Fibroblast of peridontal ligament (primary cell): ENCODE measurements at regions not wholly inside any gene's neighbourhood (a gene's known extent, or its start where the extent isn't known, plus 50 kb on each side); places are given as distances from the start of the nearest gene placed in this dataset.

Source experiments
- DNase-seq: peaks from one replicate; pipeline ENCODE4 v3.0.0-alpha.2; 2010; ENCODE audit errors: extremely low read depth

DNA sequence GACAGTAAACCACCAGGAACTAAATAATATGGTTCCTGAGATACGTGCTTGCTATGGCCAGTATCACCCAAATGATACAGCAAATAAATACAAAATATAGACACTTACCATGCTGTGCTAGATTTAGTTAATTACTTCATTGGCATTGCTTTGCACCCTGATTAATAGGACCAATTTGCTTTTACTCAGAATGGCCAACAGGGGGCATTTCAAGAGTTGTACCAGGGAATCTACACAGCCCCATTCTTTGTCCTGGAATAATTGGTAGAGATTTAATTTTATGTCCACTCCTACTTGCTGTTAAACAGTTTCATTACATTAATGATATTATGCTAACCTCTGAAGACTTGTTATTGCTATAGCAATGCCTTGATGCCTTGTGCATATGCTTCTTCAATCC, 280.8 kb downstream of the RERGL start:
- DNase-seq, result no peak

DNA sequence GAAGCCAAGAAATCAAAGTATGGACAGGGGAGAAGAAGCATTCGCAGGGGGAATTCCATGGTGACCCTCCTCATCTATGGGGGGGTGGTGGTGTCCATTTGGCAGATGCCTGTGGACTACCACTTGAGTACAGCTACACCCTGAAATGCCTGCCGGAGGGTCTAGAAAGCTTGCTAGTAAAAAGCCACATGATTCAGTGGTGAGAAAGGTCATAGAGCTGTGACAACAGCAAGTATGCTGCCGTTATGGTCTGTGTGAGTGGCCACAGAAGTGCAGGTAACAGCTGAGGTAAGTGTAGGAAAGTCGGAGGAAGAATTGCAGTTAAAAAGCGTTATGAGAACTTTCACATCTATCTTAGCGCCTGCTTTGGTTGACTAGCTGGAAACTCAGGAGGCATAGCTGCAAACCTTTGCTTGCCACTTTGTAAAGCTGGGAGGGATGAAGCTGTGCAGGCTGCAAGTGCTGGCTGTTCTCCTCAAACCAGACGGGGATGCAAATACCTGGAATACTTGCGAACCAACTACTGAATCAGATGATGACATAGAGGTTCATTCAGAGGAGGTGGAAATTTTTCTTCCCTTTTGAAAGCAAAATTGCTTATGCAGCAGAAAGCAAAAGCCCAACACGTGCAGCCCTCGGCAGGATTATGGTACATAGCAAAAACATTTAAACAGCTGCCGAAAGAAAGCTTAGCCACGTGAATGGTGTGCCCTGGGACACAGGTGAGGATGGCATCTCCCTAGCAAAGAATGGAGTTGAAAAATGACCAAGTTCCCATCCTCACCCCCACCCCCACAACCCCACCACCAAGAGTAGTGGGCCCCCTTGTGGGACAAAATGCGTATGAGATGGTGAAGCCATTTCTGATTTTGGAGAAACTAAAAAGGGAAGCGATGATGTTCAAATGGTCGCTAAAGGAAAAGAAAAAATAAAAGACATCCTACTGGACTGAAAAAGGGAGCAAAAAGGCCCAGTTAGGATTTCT, 287.0 kb downstream of the RERGL start:
- no peak for DNase-seq

DNA sequence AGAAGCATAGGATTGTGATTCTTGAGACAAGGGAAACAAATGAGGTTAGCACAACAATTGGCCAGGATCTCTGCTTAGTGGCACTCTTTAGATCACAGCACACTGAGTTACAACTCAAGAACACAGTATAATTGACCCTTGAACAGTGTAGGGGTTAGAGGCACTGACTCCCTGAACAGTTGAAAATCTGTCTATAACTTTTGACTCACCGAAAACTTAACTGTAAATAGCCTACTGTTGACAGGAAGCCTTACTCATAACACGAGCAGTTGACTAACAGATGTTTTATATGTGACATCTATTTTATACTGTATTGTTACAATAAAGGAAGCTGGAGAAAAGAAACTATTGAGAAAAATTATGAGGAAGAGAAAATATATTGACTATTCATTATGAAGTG, 296.1 kb downstream of the RERGL start:
- DNase-seq, result no peak

DNA sequence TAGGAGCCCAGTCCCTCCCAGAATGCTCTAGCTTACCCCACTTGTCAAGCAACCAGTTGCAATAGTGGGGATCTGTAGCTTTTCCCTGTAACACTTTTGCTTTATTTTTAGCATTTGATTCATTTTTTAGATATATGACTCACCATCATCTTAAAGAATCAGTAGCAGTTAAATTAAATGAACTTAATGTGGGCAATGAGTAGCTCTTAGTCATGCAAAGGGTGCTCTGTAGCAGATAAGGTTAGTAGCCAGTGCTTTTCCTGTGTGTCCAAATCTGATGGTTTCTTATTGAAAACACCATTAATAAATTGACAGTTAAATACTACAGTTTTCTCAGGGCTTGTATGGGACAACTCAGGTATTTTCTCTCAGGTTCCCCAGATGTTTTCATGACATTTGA, 311.8 kb downstream of the RERGL start:
- no peak for DNase-seq

DNA sequence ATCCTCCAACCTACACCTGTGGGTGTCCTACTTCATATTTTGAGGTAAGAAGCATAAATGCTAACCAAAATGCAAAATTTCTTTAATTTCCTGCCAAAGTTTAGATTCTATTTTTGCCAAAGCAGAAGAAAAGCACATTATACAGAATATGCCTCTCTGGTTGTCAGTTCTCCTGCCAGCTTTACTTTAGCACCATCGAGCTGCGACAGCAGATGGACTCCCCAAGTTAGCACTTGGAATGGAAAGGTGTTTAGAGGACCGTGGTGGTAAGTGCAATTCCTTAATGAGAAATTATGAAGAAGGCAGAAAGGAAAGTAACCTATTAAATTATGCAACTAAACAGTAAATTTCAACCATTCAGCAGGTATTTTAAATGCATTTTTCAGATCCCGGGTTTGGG, 326.6 kb downstream of the RERGL start:
- DNase-seq, result no peak

DNA sequence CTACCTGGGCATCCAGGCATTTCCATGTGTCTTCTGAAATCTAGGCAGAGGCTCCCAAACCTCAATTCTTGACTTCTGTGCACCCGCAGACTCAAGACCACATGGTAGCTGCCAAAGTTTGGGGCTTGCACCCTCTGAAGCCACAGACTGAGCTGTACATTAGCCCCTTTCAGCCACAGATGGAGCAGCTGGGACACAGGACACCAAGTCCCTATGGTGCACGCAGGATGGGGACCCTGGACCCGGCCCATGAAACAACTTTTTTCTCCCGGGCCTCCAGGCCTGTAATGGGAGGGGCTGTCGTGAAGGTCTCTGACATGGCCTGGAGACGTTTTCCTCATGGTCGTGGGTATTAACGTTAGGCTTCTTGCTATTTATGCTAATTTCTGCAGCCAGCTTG, 330.0 kb downstream of the RERGL start:
- no peak for DNase-seq
